ENCODE measurements at regions not wholly inside any gene's neighbourhood (a gene's known extent, or its start where the extent isn't known, plus 50 kb on each side); places are given as distances from the start of the nearest gene placed in this dataset.

DNA sequence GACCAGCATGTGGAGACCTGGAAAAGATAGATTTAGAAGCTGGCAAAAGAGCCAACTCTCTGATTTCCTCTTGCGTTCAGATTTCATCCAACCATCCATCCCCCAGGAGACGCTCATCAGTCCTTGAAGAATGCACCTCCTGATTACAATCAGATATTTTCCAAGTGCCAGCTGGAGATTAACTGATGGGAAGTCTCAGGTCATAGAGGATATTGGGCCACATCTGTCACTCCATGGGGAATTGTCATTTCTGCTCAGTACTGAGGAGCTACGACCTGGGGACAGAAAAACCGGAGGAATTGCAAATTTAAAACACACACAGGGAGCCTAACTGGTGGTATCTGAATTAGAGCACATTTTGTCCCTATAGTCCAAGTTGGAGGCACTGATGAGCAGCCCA lies 496.2 kb upstream of the SULF2 start:
- Histone ChIP-seq H3K36me3 (no peaks in the 10 kb centered on the region), H3K4me3 (no peak overlapping the region), H3K9me3 (no peaks in the 10 kb centered on the region), H3K27ac (no peak overlapping the region), H3K27me3 (no peaks in the 10 kb centered on the region), H3K4me1 (peaks cover 0 to 8% (median 2%) of the 10 kb centered on the region in 3 donors)
- TF ChIP-seq POLR2A (IDR thresholded peaks at IDR 0.05) = no peak
- TF ChIP-seq, protein P1, sequence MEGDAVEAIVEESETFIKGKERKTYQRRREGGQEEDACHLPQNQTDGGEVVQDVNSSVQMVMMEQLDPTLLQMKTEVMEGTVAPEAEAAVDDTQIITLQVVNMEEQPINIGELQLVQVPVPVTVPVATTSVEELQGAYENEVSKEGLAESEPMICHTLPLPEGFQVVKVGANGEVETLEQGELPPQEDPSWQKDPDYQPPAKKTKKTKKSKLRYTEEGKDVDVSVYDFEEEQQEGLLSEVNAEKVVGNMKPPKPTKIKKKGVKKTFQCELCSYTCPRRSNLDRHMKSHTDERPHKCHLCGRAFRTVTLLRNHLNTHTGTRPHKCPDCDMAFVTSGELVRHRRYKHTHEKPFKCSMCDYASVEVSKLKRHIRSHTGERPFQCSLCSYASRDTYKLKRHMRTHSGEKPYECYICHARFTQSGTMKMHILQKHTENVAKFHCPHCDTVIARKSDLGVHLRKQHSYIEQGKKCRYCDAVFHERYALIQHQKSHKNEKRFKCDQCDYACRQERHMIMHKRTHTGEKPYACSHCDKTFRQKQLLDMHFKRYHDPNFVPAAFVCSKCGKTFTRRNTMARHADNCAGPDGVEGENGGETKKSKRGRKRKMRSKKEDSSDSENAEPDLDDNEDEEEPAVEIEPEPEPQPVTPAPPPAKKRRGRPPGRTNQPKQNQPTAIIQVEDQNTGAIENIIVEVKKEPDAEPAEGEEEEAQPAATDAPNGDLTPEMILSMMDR (IDR thresholded peaks at IDR 0.05) = no peak
- intact Hi-C loops (cut with DNase I) = no loop called here
- no peak for DNase-seq
- 89 to 92% methylated on average over 4 of the region's 4 CpGs for WGBS, 2 donors

DNA sequence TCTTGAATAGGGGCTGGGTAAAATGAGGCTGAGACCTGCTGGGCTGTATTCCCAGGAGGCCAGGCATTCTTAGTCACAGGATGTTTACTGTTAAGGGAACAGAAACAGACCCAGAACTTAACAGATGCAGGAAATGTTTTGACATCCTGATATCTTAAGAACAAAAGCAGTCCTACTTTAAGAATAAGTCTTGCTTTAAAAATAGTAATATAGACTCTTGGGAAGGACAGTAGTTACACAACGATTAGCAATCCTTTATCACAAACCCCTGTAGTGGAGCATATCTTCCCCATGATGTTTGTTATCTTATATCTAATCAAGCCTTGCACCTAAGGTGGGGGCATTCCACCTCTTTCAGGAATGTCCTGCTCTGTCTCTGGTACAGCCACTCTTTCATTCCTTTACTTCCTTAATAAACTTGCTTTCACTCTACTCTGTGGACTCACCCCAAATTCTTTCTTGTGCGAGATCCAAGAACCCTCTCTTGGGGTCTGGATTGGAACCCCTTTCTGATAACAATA lies 493.7 kb upstream of the SULF2 start:
- DNase-seq = no peak
- WGBS, 2 donors = 51 to 55% methylated on average over 2 of the region's 2 CpGs

DNA sequence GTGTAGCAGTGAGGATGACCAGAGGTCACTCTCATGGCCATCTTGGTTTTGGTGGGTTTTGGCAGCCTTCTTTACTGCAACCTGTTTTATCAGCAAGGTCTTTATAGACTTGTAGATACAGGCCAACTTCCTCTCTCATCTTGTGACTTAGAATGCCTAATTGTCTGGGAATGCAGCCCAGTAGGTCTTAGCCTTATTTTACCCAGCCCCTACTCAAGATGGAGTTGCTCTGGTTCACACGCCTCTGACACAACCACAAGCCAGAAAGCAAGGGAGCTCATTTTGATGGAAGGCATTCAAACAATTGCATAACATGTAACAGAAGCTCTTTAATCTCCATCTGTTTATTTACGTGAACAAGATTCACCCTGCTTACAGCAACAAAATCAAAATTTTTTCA lies 492.0 kb upstream of the SULF2 start:
- Histone ChIP-seq H3K9me3 (no peaks in the 10 kb centered on the region), H3K4me1 (peaks cover 0 to 8% (median 0%) of the 10 kb centered on the region in 3 donors), H3K27ac (no peak overlapping the region), H3K27me3 (peaks cover 0 to 10% (median 0%) of the 10 kb centered on the region in 4 donors), H3K36me3 (no peaks in the 10 kb centered on the region), H3K4me3 (no peak overlapping the region)
- WGBS, 2 donors = 68 to 78% methylated on average over 2 of the region's 2 CpGs
- intact Hi-C loops (cut with DNase I) = no loop called here
- TF ChIP-seq, protein P1 (IDR thresholded peaks at IDR 0.05) = no peak
- no peak for TF ChIP-seq POLR2A (IDR thresholded peaks at IDR 0.05)
- no peak for DNase-seq

More for the DNA sequence above, 493.7 kb upstream of the SULF2 start:
- H3K27ac ChIP-seq = no peak overlapping the region
- peaks cover 0 to 2% (median 0%) of the 10 kb centered on the region in 4 donors for H3K27me3 ChIP-seq
- intact Hi-C loops (cut with DNase I) = no loop called here
- H3K9me3 ChIP-seq = no peaks in the 10 kb centered on the region
- peaks cover 0 to 8% (median 0%) of the 10 kb centered on the region in 3 donors for H3K4me1 ChIP-seq
- no peak for TF ChIP-seq POLR2A (IDR thresholded peaks at IDR 0.05)
- TF ChIP-seq, protein P1 (IDR thresholded peaks at IDR 0.05) = no peak
- no peaks in the 10 kb centered on the region for H3K36me3 ChIP-seq
- H3K4me3 ChIP-seq = no peak overlapping the region

DNA sequence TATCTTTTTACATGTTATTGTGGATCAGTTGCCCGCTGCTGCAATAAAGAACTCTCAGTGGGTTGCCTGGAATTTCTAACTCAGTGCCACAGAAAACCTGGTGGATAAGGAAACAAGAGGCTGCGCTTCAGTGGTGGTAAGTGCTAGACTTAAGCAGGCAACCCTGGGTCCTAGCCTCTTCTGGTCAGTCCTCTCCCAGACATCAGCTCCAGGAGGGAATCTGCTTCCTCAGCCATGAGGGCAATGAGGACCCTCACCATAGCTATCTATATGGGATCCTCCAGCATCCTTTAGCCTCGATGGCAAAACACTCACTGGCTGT lies 490.7 kb upstream of the SULF2 start:
- peaks cover 0 to 8% (median 0%) of the 10 kb centered on the region in 3 donors for H3K4me1 ChIP-seq
- DNase-seq = no peak
- H3K9me3 ChIP-seq = no peaks in the 10 kb centered on the region
- no peak overlapping the region for H3K27ac ChIP-seq
- 67 to 85% methylated on average over 3 of the region's 3 CpGs for WGBS, 2 donors
- intact Hi-C loops (cut with DNase I) = no loop called here
- no peak overlapping the region for H3K4me3 ChIP-seq
- H3K36me3 ChIP-seq = no peaks in the 10 kb centered on the region
- TF ChIP-seq, protein P1 (IDR thresholded peaks at IDR 0.05) = no peak
- TF ChIP-seq POLR2A (IDR thresholded peaks at IDR 0.05) = no peak
- peaks cover 0 to 15% (median 0%) of the 10 kb centered on the region in 4 donors for H3K27me3 ChIP-seq

DNA sequence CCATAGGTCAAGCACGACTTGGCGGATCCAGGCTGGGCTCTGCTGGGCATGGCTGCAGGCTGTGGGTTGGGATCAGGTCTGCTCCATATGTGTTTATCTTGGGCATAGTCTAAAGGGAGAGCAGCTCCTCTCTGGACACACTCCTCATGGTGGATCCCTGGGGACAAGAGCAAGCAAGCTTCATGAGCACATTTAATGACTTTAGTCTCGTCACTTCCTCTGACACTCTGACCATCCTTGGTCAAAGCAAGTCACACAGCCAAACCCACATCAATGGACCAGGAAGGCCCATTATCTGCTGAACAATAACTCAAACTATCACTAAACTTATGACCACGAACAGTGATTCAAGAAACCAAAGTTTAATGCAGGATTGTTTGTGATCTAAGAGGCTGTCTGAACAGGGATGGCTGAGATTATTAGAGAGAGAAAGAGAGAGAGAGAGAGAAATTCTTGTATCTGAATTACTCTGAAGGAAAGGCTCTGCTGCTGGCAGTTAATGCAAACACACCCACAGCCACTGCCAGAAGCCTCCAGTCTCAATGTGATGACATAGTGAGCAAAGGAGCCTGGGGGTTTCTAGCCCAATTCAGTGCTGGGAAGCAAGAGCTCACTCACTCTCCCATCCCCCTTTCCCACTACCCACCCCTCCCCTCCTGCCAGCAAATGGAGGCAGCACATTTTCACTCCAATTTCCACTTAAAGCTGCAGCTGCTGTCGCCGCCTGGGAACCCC lies 490.2 kb upstream of the SULF2 start:
- Histone ChIP-seq H3K27ac (no peak overlapping the region), H3K9me3 (no peaks in the 10 kb centered on the region), H3K36me3 (no peaks in the 10 kb centered on the region), H3K4me3 (no peak overlapping the region), H3K4me1 (peaks cover 0 to 8% (median 0%) of the 10 kb centered on the region in 3 donors), H3K27me3 (peaks cover 0 to 15% (median 0%) of the 10 kb centered on the region in 4 donors)
- intact Hi-C loops (cut with DNase I) = no loop called here
- WGBS, 2 donors = 60 to 77% methylated on average over 4 to 5 of the region's 6 CpGs
- DNase-seq = no peak
- TF ChIP-seq, protein P1 (IDR thresholded peaks at IDR 0.05) = no peak
- no peak for TF ChIP-seq POLR2A (IDR thresholded peaks at IDR 0.05)

All from esophagus squamous epithelium (tissue), 5 donors.